Activated T-helper 1 cell treated with anti-CD3 and anti-CD28 coated beads, Interleukin-12 subunit alpha, Interleukin-12 subunit beta, Interleukin-2, Interleukin-4 antibody, amounts not matched to agents 30 ng/mL and 10 ng/mL and 1 ng/mL, durations not matched to agents 14 hours and 24 hours and 36 hours (primary cell): ENCODE measurements at regions not wholly inside any gene's neighbourhood (a gene's known extent, or its start where the extent isn't known, plus 50 kb on each side); places are given as distances from the start of the nearest gene placed in this dataset.

Experiments used
- DNase-seq: peaks from one replicate; pipeline ENCODE4 v3.0.0; 2021; ENCODE audit warnings: low spot score
- H3K27ac Mint-ChIP-seq: one replicate; pipeline ENCODE4 v1.8.0; 2021; ENCODE audit warnings: mild to moderate bottlenecking, mixed read lengths
- H3K27me3 Mint-ChIP-seq: one replicate; pipeline ENCODE4 v1.8.0; 2022; ENCODE audit warnings: mild to moderate bottlenecking, moderate library complexity, mixed read lengths; ENCODE audit not compliant: insufficient read depth
- H3K36me3 Mint-ChIP-seq: one replicate; pipeline ENCODE4 v1.8.0; 2021; ENCODE audit warnings: low read depth, mixed read lengths
- H3K4me1 Mint-ChIP-seq: one replicate; pipeline ENCODE4 v1.8.0; 2021; ENCODE audit warnings: low read depth, mixed read lengths
- H3K4me3 Mint-ChIP-seq: one replicate; pipeline ENCODE4 v1.8.0; 2021; ENCODE audit warnings: mild to moderate bottlenecking, moderate library complexity, mixed read lengths
- H3K9me3 Mint-ChIP-seq: one replicate; pipeline ENCODE4 v1.8.0; 2021; ENCODE audit warnings: mixed read lengths
- intact Hi-C: fragments of 100-400 bp; cut with micrococcal nuclease; formaldehyde crosslinking; loops from one replicate; pipeline ENCODE4 v1.15.1; 2024

GRCh38 chr4:176539785-176540175 is 220.0 kb downstream of the SPCS3 start:
- H3K9me3 Mint-ChIP-seq = no peaks in the 10 kb centered on the region
- intact Hi-C loops = no loop called here
- no peak for DNase-seq
- H3K27me3 Mint-ChIP-seq = no peaks in the 10 kb centered on the region
- no peak overlapping the region for H3K27ac Mint-ChIP-seq
- H3K4me1 Mint-ChIP-seq = no peaks in the 10 kb centered on the region
- no peak overlapping the region for H3K4me3 Mint-ChIP-seq
- no peaks in the 10 kb centered on the region for H3K36me3 Mint-ChIP-seq

GRCh38 chr4:176540814-176541213 is 221.0 kb downstream of the SPCS3 start:
- intact Hi-C loops = no loop called here
- DNase-seq = no peak
- no peak overlapping the region for H3K4me3 Mint-ChIP-seq
- H3K9me3 Mint-ChIP-seq = no peaks in the 10 kb centered on the region
- H3K4me1 Mint-ChIP-seq = no peaks in the 10 kb centered on the region
- no peaks in the 10 kb centered on the region for H3K36me3 Mint-ChIP-seq
- H3K27me3 Mint-ChIP-seq = no peaks in the 10 kb centered on the region
- no peak overlapping the region for H3K27ac Mint-ChIP-seq

DNA sequence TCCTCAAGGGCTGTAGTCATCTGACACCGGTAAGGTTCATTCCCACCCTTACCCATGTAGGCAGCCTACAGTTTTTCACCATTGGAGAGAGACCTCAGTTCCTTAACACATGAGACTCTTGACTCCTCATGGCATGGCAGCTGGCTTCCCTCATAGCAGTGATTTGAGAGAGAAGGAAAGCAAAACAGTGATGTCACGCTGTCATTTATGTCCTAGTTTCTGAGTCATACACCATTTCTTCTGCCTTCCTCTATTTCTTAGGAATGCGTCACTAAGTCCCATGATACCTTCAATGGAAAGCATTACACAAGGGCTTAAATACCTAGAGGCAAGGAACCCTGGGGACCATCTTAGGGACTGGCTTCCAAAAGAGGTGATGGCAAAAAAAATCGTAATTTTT is 226.1 kb downstream of the SPCS3 start:
- H3K4me1 Mint-ChIP-seq = no peaks in the 10 kb centered on the region
- no peaks in the 10 kb centered on the region for H3K36me3 Mint-ChIP-seq
- no peak for DNase-seq
- H3K4me3 Mint-ChIP-seq = no peak overlapping the region
- H3K9me3 Mint-ChIP-seq = no peaks in the 10 kb centered on the region
- no peaks in the 10 kb centered on the region for H3K27me3 Mint-ChIP-seq
- intact Hi-C loops = no loop called here
- no peak overlapping the region for H3K27ac Mint-ChIP-seq

- Mint-ChIP-seq H3K4me3 (no peak overlapping the region), H3K9me3 (no peaks in the 10 kb centered on the region), H3K4me1 (no peaks in the 10 kb centered on the region), H3K27ac (no peak overlapping the region), H3K36me3 (no peaks in the 10 kb centered on the region), H3K27me3 (no peaks in the 10 kb centered on the region)
- intact Hi-C loops = no loop called here
- DNase-seq = no peak
Measured at GRCh38 chr4:176546975-176547374, 227.2 kb downstream of the SPCS3 start.

DNA sequence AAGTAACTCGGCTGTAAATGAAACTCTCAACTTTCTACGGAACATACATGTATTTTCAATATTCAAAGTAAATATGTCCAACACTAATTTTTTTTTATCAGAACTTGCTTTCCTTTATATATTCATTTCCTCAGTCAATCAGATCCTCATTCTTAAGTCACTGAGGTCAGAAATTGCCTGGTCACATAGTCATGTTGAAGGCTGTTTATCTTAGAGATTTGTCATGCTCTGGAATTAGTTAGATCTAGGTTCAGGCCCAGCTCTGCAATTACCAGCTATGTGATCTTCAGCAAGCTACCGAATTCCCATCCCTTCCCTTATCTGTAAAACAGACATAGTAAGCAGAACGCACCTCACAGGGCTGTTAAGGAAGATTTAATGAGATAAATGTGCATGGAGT is 228.8 kb downstream of the SPCS3 start:
- DNase-seq = no peak
- intact Hi-C loops = no loop called here
- Mint-ChIP-seq H3K9me3 (no peaks in the 10 kb centered on the region), H3K4me3 (no peak overlapping the region), H3K27me3 (no peaks in the 10 kb centered on the region), H3K27ac (no peak overlapping the region), H3K4me1 (no peaks in the 10 kb centered on the region), H3K36me3 (no peaks in the 10 kb centered on the region)

DNA sequence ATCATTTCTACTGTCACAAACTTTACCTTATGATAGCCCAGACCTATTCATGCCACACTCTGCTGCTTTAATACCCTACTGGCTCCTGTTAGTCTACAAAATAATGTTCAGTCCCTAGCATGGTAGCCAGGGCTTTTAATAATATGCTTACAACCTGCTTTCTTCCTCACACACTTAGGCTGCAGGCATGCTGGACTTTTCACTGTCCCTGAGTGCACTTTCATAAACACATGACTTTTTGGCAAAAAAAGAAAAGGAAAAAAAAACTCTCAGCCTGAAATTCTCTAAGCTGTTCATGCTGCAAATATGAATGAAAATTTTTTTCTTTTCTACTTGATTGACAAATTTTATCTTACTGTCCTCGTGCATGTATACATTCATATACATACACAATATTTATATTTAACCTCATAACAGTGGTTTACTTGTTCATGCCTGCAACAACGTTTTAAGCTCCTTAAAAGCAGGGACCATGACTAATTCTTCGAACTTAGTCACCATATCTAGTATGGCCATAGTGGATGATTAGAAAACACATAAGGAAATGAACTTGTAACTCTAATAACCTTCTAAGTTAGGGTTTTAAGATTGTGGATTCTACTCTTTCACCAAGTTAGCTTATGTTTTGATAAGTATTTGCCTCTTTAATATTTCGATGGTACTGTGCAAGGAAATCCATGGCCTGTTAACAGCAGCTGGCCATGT is 229.5 kb downstream of the SPCS3 start:
- Mint-ChIP-seq H3K36me3 (no peaks in the 10 kb centered on the region), H3K4me3 (no peak overlapping the region), H3K9me3 (no peaks in the 10 kb centered on the region), H3K27me3 (no peaks in the 10 kb centered on the region), H3K4me1 (no peaks in the 10 kb centered on the region), H3K27ac (no peak overlapping the region)
- intact Hi-C loops = no loop called here
- DNase-seq = no peak

GRCh38 chr4:176558661-176559060 is 234.1 kb downstream of the VEGFC start:
- H3K4me1 Mint-ChIP-seq = no peaks in the 10 kb centered on the region
- H3K27ac Mint-ChIP-seq = no peak overlapping the region
- no peak for DNase-seq
- H3K27me3 Mint-ChIP-seq = no peaks in the 10 kb centered on the region
- no peak overlapping the region for H3K4me3 Mint-ChIP-seq
- intact Hi-C loops = no loop called here
- H3K36me3 Mint-ChIP-seq = no peaks in the 10 kb centered on the region
- no peaks in the 10 kb centered on the region for H3K9me3 Mint-ChIP-seq

GRCh38 chr4:176561368-176561767 is 231.4 kb downstream of the VEGFC start:
- H3K9me3 Mint-ChIP-seq = no peaks in the 10 kb centered on the region
- no peak overlapping the region for H3K27ac Mint-ChIP-seq
- no peak overlapping the region for H3K4me3 Mint-ChIP-seq
- H3K27me3 Mint-ChIP-seq = no peaks in the 10 kb centered on the region
- H3K36me3 Mint-ChIP-seq = no peaks in the 10 kb centered on the region
- no peak for DNase-seq
- no peaks in the 10 kb centered on the region for H3K4me1 Mint-ChIP-seq
- intact Hi-C loops = no loop called here

DNA sequence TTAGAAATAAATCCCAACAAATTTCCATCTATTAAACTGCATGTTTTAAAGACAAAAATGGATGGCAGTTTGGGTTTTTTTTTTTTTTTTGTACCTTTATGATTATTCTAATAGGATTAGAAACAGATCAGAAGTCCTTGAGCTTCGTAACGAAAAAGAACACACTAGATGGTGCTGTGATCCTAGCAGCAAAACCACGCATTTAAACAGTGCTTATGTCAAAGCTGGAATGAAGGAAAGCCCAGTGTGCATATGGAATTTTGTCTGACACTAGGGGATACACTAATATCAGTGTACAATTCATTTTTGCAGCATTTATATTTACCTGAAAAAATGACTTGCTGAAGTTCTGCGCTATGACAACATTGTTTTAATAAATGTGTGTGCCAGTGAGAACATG is 229.1 kb downstream of the VEGFC start:
- H3K4me3 Mint-ChIP-seq = no peak overlapping the region
- DNase-seq = no peak
- H3K36me3 Mint-ChIP-seq = no peaks in the 10 kb centered on the region
- H3K9me3 Mint-ChIP-seq = no peaks in the 10 kb centered on the region
- intact Hi-C loops = no loop called here
- no peaks in the 10 kb centered on the region for H3K27me3 Mint-ChIP-seq
- H3K4me1 Mint-ChIP-seq = no peaks in the 10 kb centered on the region
- no peak overlapping the region for H3K27ac Mint-ChIP-seq

- Mint-ChIP-seq H3K4me3 (no peak overlapping the region), H3K27me3 (no peaks in the 10 kb centered on the region), H3K27ac (no peak overlapping the region), H3K4me1 (no peaks in the 10 kb centered on the region), H3K9me3 (no peaks in the 10 kb centered on the region), H3K36me3 (no peaks in the 10 kb centered on the region)
- intact Hi-C loops = no loop called here
- DNase-seq = no peak
Measured at GRCh38 chr4:176565049-176565448, 227.7 kb downstream of the VEGFC start.

GRCh38 chr4:176566769-176567168 is 226.0 kb downstream of the VEGFC start:
- Mint-ChIP-seq H3K4me1 (no peaks in the 10 kb centered on the region), H3K27ac (no peak overlapping the region), H3K4me3 (no peak overlapping the region), H3K9me3 (no peaks in the 10 kb centered on the region), H3K27me3 (no peaks in the 10 kb centered on the region), H3K36me3 (no peaks in the 10 kb centered on the region)
- DNase-seq = no peak
- intact Hi-C loops = no loop called here

- no peaks in the 10 kb centered on the region for H3K36me3 Mint-ChIP-seq
- H3K9me3 Mint-ChIP-seq = no peaks in the 10 kb centered on the region
- no peaks in the 10 kb centered on the region for H3K27me3 Mint-ChIP-seq
- intact Hi-C loops = no loop called here
- DNase-seq = no peak
- no peak overlapping the region for H3K27ac Mint-ChIP-seq
- no peak overlapping the region for H3K4me3 Mint-ChIP-seq
- no peaks in the 10 kb centered on the region for H3K4me1 Mint-ChIP-seq
Measured at GRCh38 chr4:176568238-176568637, 224.5 kb downstream of the VEGFC start.

GRCh38 chr4:176569301-176569700 is 223.4 kb downstream of the VEGFC start:
- Mint-ChIP-seq H3K9me3 (no peaks in the 10 kb centered on the region), H3K27ac (no peak overlapping the region), H3K4me1 (no peaks in the 10 kb centered on the region), H3K36me3 (no peaks in the 10 kb centered on the region), H3K4me3 (no peak overlapping the region), H3K27me3 (no peaks in the 10 kb centered on the region)
- DNase-seq = no peak
- intact Hi-C loops = no loop called here

DNA sequence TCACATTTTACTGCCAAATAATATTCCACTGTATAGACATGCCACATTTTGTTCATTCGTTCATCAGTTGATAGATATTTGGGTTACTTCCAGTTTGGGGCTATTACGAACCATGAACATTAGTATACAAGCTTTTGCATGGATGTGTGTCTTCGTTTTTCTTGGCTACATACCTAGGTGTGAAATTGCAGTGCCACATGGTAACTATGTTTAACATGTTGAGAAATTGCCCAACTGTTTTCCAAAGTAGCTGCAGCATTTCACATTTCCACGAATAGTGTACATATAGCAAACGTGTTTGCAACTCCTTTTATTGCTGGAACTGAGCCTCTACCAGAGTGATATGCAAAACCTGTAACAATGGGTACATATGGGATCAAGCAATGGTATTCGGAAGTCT is 221.5 kb downstream of the VEGFC start:
- H3K27me3 Mint-ChIP-seq = no peaks in the 10 kb centered on the region
- no peak overlapping the region for H3K27ac Mint-ChIP-seq

More for the DNA sequence above, 221.5 kb downstream of the VEGFC start:
- Mint-ChIP-seq H3K36me3 (no peaks in the 10 kb centered on the region), H3K4me1 (no peaks in the 10 kb centered on the region), H3K4me3 (no peak overlapping the region), H3K9me3 (no peaks in the 10 kb centered on the region)
- DNase-seq = no peak
- intact Hi-C loops = no loop called here
